PC-9 (cell line): ENCODE measurements at regions not wholly inside any gene's neighbourhood (a gene's known extent, or its start where the extent isn't known, plus 50 kb on each side); places are given as distances from the start of the nearest gene placed in this dataset.

ENCODE experiments used
- BruUV-seq: library from RNA; stranded (reverse); fragments of 400-500 nt; replicated peaks from 2 replicates; lab custom pipeline; 2021; lab: Mats Ljungman, UMichigan
- CTCF ChIA-PET: fragments of 300-600 bp; sonication (Branson Sonifier 250); formaldehyde crosslinking; loops from one replicate; lab custom pipeline; 2022; ENCODE audit warnings: antibody characterized with exemption; lab: Charles Lee
- POLR2A ChIA-PET: fragments of 300-600 bp; sonication (Branson Sonifier 250); formaldehyde crosslinking; loops from one replicate; lab custom pipeline; 2022; ENCODE audit warnings: antibody characterized with exemption; ENCODE audit not compliant: unreplicated experiment; lab: Charles Lee
- DNase-seq, 2 experiments: peaks; one replicate each; pipeline versions ENCODE4 v3.0.0 to v3.0.0-alpha.2; 2015 to 2022; ENCODE audit warnings: mixed read lengths in 1 of 2
- H2AFZ ChIP-seq: fragments of 200-600 bp; sonication (generic); 2 replicates; pipeline ENCODE4 v1.8.1; 2017; ENCODE audit warnings: antibody characterized with exemption
- H3F3A ChIP-seq: fragments of 200-600 bp; sonication (generic); 2 replicates; pipeline ENCODE4 v1.8.1; 2017; ENCODE audit warnings: antibody characterized with exemption, mild to moderate bottlenecking, low read depth; ENCODE audit not compliant: insufficient read depth
- H3K27ac ChIP-seq: fragments of 200-600 bp; sonication (generic); 2 replicates; pipeline ENCODE4 v1.6.1; 2016; ENCODE audit warnings: mixed run types
- H3K27me3 ChIP-seq: fragments of 200-600 bp; sonication (generic); 2 replicates; pipeline ENCODE4 v1.6.1; 2016; ENCODE audit warnings: low read depth, mixed run types; ENCODE audit not compliant: insufficient read depth
- H3K36me3 ChIP-seq: fragments of 200-600 bp; sonication (generic); 2 replicates; pipeline ENCODE4 v1.6.1; 2016; ENCODE audit warnings: low read depth, mixed run types
- H3K4me1 ChIP-seq: fragments of 200-600 bp; sonication (generic); replicated peaks from 2 replicates; pipeline ENCODE4 v1.6.1; 2016; ENCODE audit warnings: mixed run types; ENCODE audit not compliant: insufficient read depth
- H3K4me2 ChIP-seq: fragments of 200-600 bp; sonication (generic); 2 replicates; pipeline ENCODE4 v1.6.1; 2017; ENCODE audit warnings: mixed run types
- H3K4me3 ChIP-seq: fragments of 200-600 bp; sonication (generic); 2 replicates; pipeline ENCODE4 v1.6.1; 2016; ENCODE audit warnings: mixed run types
- H3K79me2 ChIP-seq: fragments of 200-600 bp; sonication (generic); 2 replicates; pipeline ENCODE4 v1.6.1; 2017; ENCODE audit warnings: low read depth, mixed run types
- H3K9me2 ChIP-seq: fragments of 200-600 bp; sonication (generic); 2 replicates; pipeline ENCODE4 v1.8.1; 2017; ENCODE audit warnings: mild to moderate bottlenecking; ENCODE audit not compliant: insufficient read depth
- H3K9me3 ChIP-seq: fragments of 200-600 bp; sonication (generic); 2 replicates; pipeline ENCODE4 v1.8.1; 2016; ENCODE audit warnings: low read depth; ENCODE audit not compliant: insufficient read depth
- H4K20me1 ChIP-seq: fragments of 200-600 bp; sonication (generic); 2 replicates; pipeline ENCODE4 v1.8.1; 2017; ENCODE audit not compliant: insufficient read depth
- CTCF ChIP-seq: fragments of 200-600 bp; sonication (generic); conservative IDR thresholded peaks from 2 replicates; pipeline ENCODE4 v1.6.1; 2017; ENCODE audit warnings: mixed run types, antibody characterized with exemption, mild to moderate bottlenecking, moderate library complexity
- EZH2 ChIP-seq: fragments of 200-600 bp; sonication (generic); IDR thresholded peaks from 2 replicates; pipeline ENCODE4 v1.8.0; 2017; ENCODE audit warnings: antibody characterized with exemption, low read depth
- intact Hi-C: fragments of 100-400 bp; cut with micrococcal nuclease; formaldehyde crosslinking; loops from one replicate; pipeline ENCODE4 v1.10.0; 2022; ENCODE audit not compliant: unreplicated experiment

DNA sequence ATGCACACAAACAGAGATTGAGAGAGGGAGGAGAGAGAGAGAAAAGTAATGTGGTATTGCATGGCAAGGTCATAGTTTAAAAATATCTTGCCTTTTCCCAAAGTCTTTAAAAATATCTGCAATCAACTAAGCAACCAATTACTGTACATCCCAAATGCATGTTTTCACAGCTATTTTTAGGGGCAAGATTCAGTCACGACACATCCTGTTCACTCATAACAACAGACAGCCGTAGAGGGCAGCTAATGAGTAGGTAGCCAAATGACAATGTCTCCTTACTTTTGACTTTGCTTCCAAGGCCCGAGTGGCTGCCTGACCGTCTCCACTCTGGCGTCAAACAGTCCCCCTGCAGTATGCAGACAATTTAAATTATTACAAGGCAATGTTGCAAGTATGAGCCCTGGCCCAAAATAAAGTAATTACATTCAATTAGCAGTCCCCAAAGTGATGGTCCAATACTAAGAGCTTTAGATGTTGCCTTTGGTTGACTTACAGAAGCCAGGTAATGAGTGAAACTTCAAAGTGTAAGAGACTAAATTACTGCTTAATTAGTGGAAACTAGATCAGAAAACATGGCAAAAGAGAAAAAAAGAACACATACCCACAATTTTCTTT lies 162.9 kb downstream of the MBL2 start:
- H3F3A ChIP-seq, result no peaks in the 10 kb centered on the region
- no peak overlapping the region for H3K4me2 ChIP-seq
- no peak overlapping the region for H2AFZ ChIP-seq
- CTCF ChIA-PET, result interaction anchor here (0.7 kb wide), 1 partner anchor 84 kb away, joined by 3 read pairs; no protein-coding TSS in a partner anchor
- TF ChIP-seq EZH2 (no peak), CTCF (no peak)
- H3K27ac ChIP-seq, result no peak overlapping the region
- H3K4me3 ChIP-seq, result no peak overlapping the region
- intact Hi-C loops, result no loop called here
- H3K9me2 ChIP-seq, result no peaks in the 10 kb centered on the region
- no peaks in the 10 kb centered on the region for H4K20me1 ChIP-seq
- H3K9me3 ChIP-seq, result no peaks in the 10 kb centered on the region
- no peak for DNase-seq
- no peaks in the 10 kb centered on the region for H3K79me2 ChIP-seq
- H3K36me3 ChIP-seq, result no peaks in the 10 kb centered on the region
- H3K27me3 ChIP-seq, result no peaks in the 10 kb centered on the region
- POLR2A ChIA-PET, result interaction anchor here (0.5 kb wide), 1 partner anchor 826 kb away, joined by 8 read pairs; no protein-coding TSS in a partner anchor
- no TSS peak for BruUV-seq
- no peaks in the 10 kb centered on the region for H3K4me1 ChIP-seq

- Histone ChIP-seq H3K27me3 (no peaks in the 10 kb centered on the region), H3K9me3 (no peaks in the 10 kb centered on the region), H4K20me1 (no peaks in the 10 kb centered on the region), H2AFZ (no peak overlapping the region), H3F3A (no peaks in the 10 kb centered on the region), H3K4me1 (no peaks in the 10 kb centered on the region), H3K36me3 (no peaks in the 10 kb centered on the region), H3K4me2 (no peak overlapping the region), H3K9me2 (no peaks in the 10 kb centered on the region; the same call in 1 of the 2 replicates), H3K4me3 (no peak overlapping the region), H3K79me2 (no peaks in the 10 kb centered on the region), H3K27ac (no peak overlapping the region)
- TF ChIP-seq EZH2 (no peak), CTCF (no peak)
- intact Hi-C loops, result no loop called here
- ChIA-PET CTCF (no interaction called here), POLR2A (no interaction called here)
- BruUV-seq, result no TSS peak
- DNase-seq, result no peak
Measured at GRCh38 chr10:52615331-52615730, 157.3 kb downstream of the MBL2 start.

- H3K27ac ChIP-seq, result no peak overlapping the region
Measured at GRCh38 chr10:52615756-52616394, 156.7 kb downstream of the MBL2 start.

More at GRCh38 chr10:52615756-52616394, 156.7 kb downstream of the MBL2 start:
- Histone ChIP-seq H3K9me2 (no peaks in the 10 kb centered on the region; the same call in 1 of the 2 replicates), H4K20me1 (no peaks in the 10 kb centered on the region), H2AFZ (no peak overlapping the region), H3K9me3 (no peaks in the 10 kb centered on the region), H3K79me2 (no peaks in the 10 kb centered on the region), H3K4me1 (no peaks in the 10 kb centered on the region), H3K36me3 (no peaks in the 10 kb centered on the region), H3K4me2 (no peak overlapping the region), H3K27me3 (no peaks in the 10 kb centered on the region), H3K4me3 (no peak overlapping the region), H3F3A (no peaks in the 10 kb centered on the region)
- no TSS peak for BruUV-seq
- ChIA-PET CTCF (no interaction called here), POLR2A (no interaction called here)
- no peak for DNase-seq
- TF ChIP-seq EZH2 (no peak), CTCF (no peak)
- intact Hi-C loops, result loop anchor here (2.0 kb wide), 1 partner anchor 41 kb away; no protein-coding TSS in a partner anchor
